ENCODE measurements at regions not wholly inside any gene's neighbourhood (a gene's known extent, or its start where the extent isn't known, plus 50 kb on each side); places are given as distances from the start of the nearest gene placed in this dataset.

DNA sequence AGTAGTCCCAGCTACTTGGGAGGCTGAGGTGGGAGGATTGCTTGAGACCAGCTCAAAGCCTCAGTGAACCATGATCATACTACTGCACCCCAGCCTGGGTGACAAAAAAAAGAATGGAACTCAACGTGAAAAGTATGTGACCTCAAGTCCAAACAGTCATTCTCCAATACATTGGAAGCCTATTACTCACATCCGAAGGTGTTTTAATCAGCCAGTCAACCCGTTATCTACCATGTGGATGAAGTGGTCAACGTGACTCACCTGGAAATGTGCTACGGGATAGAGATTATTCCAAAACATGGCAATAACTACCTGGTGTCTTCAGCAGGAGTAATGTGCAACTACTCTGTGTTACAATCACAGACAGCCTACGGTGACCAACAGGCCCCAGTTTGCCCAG is 85.8 kb upstream of the TOP1 start:
- Mint-ChIP-seq H3K9me3 (ENCODE audit: unreplicated experiment) (no peaks in the 10 kb centered on the region), H3K27me3 (ENCODE audit: insufficient read depth, unreplicated experiment) (no peaks in the 10 kb centered on the region), H3K27ac (ENCODE audit: low read depth, unreplicated experiment) (no peak overlapping the region), H3K36me3 (ENCODE audit: insufficient read depth, unreplicated experiment) (no peaks in the 10 kb centered on the region), H3K4me3 (ENCODE audit: unreplicated experiment) (no peak overlapping the region), H3K4me1 (ENCODE audit: insufficient read depth, unreplicated experiment) (peaks cover 6% of the 10 kb centered on the region)
- DNase-seq (ENCODE audit: unreplicated experiment) = no peak
- ChIA-PET CTCF (interaction anchor here (1.0 to 1.1 kb wide), 2 partner anchors 19 to 27 kb away, joined by 3 read pairs; no protein-coding TSS in a partner anchor), POLR2A (interaction anchor here (0.6 to 0.7 kb wide), 2 partner anchors 19 to 95 kb away, joined by 3 read pairs; no protein-coding TSS in a partner anchor)
- intact Hi-C loops (cut with micrococcal nuclease) = no loop called here
- no TSS peak for BruUV-seq (replicated peaks)
- TF ChIP-seq, protein P1, sequence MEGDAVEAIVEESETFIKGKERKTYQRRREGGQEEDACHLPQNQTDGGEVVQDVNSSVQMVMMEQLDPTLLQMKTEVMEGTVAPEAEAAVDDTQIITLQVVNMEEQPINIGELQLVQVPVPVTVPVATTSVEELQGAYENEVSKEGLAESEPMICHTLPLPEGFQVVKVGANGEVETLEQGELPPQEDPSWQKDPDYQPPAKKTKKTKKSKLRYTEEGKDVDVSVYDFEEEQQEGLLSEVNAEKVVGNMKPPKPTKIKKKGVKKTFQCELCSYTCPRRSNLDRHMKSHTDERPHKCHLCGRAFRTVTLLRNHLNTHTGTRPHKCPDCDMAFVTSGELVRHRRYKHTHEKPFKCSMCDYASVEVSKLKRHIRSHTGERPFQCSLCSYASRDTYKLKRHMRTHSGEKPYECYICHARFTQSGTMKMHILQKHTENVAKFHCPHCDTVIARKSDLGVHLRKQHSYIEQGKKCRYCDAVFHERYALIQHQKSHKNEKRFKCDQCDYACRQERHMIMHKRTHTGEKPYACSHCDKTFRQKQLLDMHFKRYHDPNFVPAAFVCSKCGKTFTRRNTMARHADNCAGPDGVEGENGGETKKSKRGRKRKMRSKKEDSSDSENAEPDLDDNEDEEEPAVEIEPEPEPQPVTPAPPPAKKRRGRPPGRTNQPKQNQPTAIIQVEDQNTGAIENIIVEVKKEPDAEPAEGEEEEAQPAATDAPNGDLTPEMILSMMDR (IDR thresholded peaks at IDR 0.05; ENCODE audit: unreplicated experiment) = no peak

DNA sequence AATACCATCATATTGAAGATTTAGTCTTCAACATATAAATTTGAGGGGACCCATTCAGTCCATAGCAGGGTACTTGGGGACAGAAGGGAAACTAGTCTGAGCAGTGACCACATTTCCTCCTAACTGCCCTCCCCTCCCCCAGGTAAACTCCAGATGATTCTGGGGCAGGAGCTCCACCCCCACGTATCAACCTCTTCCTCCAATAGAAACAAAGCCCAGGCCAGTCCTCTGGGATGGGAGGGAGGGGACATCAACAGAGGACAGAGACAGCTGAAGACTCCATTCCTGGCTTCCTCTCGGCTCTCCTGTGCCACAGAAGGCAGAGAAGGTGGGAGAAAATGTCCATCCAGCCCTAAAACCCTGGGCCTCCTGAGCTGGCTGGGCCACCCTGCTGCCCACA is 85.0 kb upstream of the TOP1 start:
- no peak for DNase-seq (ENCODE audit: unreplicated experiment)
- ChIA-PET POLR2A (interaction anchor here (0.6 kb wide), 1 partner anchor 20 kb away, joined by 3 read pairs; no protein-coding TSS in a partner anchor), CTCF (interaction anchor here (0.6 to 2.8 kb wide), 7 partner anchors 19 to 1820 kb away, joined by 3 to 10 read pairs (median 4); no protein-coding TSS in a partner anchor)
- Mint-ChIP-seq H3K36me3 (ENCODE audit: insufficient read depth, unreplicated experiment) (no peaks in the 10 kb centered on the region), H3K27me3 (ENCODE audit: insufficient read depth, unreplicated experiment) (no peaks in the 10 kb centered on the region), H3K4me3 (ENCODE audit: unreplicated experiment) (no peak overlapping the region), H3K27ac (ENCODE audit: low read depth, unreplicated experiment) (no peak overlapping the region), H3K9me3 (ENCODE audit: unreplicated experiment) (no peaks in the 10 kb centered on the region), H3K4me1 (ENCODE audit: insufficient read depth, unreplicated experiment) (peaks cover 6% of the 10 kb centered on the region)
- TF ChIP-seq, protein P1 (IDR thresholded peaks at IDR 0.05; ENCODE audit: unreplicated experiment) = no peak
- intact Hi-C loops (cut with micrococcal nuclease) = no loop called here
- BruUV-seq (replicated peaks) = no TSS peak

DNA sequence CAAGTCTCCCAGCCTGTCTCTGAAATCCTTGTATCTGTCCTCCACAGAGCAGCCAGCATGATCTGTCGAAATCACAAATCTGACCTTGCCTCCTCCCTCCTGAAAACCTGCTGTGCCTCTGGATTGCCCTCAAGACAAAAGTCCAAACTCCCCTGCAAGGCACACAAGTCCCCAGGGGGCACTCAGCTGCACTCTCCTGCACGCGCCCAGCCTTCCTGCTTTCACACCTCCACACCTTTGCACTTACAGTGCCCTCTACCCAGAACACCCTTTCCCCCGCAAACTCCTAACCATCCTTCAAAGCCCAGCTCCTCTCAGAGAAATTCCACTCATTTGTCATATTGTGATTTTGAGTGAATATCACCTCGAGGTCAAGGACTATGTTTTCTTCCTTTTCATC is 83.4 kb upstream of the TOP1 start:
- TF ChIP-seq, protein P1 (IDR thresholded peaks at IDR 0.05; ENCODE audit: unreplicated experiment) = no peak
- BruUV-seq (replicated peaks) = no TSS peak
- intact Hi-C loops (cut with micrococcal nuclease) = loop anchor here (5.0 kb wide), 1 partner anchor 1058 kb away; no protein-coding TSS in a partner anchor
- Mint-ChIP-seq H3K27me3 (ENCODE audit: insufficient read depth, unreplicated experiment) (no peaks in the 10 kb centered on the region), H3K4me1 (ENCODE audit: insufficient read depth, unreplicated experiment) (peaks cover 6% of the 10 kb centered on the region), H3K27ac (ENCODE audit: low read depth, unreplicated experiment) (no peak overlapping the region), H3K4me3 (ENCODE audit: unreplicated experiment) (no peak overlapping the region), H3K9me3 (ENCODE audit: unreplicated experiment) (no peaks in the 10 kb centered on the region), H3K36me3 (ENCODE audit: insufficient read depth, unreplicated experiment) (no peaks in the 10 kb centered on the region)
- CTCF ChIA-PET = interaction anchor here (0.6 to 2.8 kb wide), 9 partner anchors 9 to 1676 kb away, joined by 3 to 22 read pairs (median 6); no protein-coding TSS in a partner anchor
- no peak for DNase-seq (ENCODE audit: unreplicated experiment)
- POLR2A ChIA-PET = no interaction called here

DNA sequence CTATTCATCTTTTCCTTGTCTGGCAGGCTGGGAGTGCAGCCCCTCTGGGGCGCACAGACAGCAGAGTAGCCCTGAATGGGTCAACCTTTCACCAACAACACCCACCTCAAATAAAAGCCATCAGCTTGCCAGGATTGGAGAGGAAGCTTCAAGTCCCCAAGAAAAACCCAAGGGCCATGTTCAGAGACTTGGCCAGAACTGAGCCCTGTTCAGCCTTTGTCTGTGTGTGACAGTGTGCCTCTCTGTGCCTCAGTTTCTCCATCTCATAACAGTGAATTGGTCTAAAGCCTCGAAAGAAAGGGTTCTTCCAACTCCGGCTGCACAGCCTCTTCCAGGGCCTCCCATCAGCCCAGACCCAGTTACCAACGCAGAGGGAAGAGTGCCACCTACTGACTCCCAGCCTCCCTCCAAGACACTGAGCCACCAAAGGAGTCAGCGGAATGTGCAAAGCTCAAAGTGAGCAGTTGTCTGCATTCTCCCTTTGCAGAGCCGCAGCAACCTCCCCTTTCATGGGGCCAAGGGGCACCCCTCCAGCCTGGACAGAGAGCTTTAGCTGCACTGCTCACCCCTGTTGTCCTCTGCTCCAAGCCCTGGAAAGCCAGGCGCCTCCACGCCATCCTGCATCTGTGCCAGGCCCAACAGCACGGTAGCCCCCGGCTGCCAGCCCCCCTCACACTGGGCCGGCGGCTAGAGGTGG is 82.7 kb upstream of the TOP1 start:
- POLR2A ChIA-PET = no interaction called here
- BruUV-seq (replicated peaks) = no TSS peak

More for the DNA sequence above, 82.7 kb upstream of the TOP1 start:
- Mint-ChIP-seq H3K27me3 (ENCODE audit: insufficient read depth, unreplicated experiment) (no peaks in the 10 kb centered on the region), H3K4me3 (ENCODE audit: unreplicated experiment) (no peak overlapping the region), H3K36me3 (ENCODE audit: insufficient read depth, unreplicated experiment) (no peaks in the 10 kb centered on the region), H3K9me3 (ENCODE audit: unreplicated experiment) (no peaks in the 10 kb centered on the region), H3K4me1 (ENCODE audit: insufficient read depth, unreplicated experiment) (peaks cover 6% of the 10 kb centered on the region), H3K27ac (ENCODE audit: low read depth, unreplicated experiment) (no peak overlapping the region)
- DNase-seq (ENCODE audit: unreplicated experiment) = peak; percentile 52
- CTCF ChIA-PET = interaction anchor here (0.6 to 2.8 kb wide), 14 partner anchors 9 to 1929 kb away, joined by 3 to 22 read pairs (median 3); no protein-coding TSS in a partner anchor
- TF ChIP-seq, protein P1 (IDR thresholded peaks at IDR 0.05; ENCODE audit: unreplicated experiment) = peak; percentile 16
- intact Hi-C loops (cut with micrococcal nuclease) = loop anchor here (1.0 to 5.0 kb wide), 2 partner anchors 205 to 1059 kb away; no protein-coding TSS in a partner anchor
